ENCODE measurements at regions not wholly inside any gene's neighbourhood (a gene's known extent, or its start where the extent isn't known, plus 50 kb on each side); places are given as distances from the start of the nearest gene placed in this dataset.
"Not testable (repeated sequence)": the region's sequence is repeated elsewhere in the genome, so short reads cannot be mapped to it uniquely, and the experiment has no call there.

DNA sequence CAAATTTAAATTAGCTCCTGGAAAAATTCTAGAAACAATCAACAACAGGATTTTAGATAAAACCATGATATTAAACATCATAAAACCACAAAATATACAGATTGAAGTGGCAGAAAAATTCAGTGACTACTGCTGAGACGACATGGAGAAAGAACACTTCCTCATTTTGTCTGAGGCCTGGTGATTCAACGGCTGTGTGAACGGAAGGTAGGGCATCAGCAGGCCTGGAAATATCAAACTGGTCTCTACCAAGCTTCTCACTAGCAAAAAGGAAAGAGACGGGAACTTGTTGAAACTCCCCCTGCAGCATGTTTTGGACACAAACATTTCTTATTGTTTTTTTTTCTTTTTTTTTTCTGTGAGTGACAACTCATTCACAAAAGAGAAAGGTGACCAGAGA lies 58.0 kb upstream of the AHI1 start:
- TF ChIP-seq, protein P1, sequence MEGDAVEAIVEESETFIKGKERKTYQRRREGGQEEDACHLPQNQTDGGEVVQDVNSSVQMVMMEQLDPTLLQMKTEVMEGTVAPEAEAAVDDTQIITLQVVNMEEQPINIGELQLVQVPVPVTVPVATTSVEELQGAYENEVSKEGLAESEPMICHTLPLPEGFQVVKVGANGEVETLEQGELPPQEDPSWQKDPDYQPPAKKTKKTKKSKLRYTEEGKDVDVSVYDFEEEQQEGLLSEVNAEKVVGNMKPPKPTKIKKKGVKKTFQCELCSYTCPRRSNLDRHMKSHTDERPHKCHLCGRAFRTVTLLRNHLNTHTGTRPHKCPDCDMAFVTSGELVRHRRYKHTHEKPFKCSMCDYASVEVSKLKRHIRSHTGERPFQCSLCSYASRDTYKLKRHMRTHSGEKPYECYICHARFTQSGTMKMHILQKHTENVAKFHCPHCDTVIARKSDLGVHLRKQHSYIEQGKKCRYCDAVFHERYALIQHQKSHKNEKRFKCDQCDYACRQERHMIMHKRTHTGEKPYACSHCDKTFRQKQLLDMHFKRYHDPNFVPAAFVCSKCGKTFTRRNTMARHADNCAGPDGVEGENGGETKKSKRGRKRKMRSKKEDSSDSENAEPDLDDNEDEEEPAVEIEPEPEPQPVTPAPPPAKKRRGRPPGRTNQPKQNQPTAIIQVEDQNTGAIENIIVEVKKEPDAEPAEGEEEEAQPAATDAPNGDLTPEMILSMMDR (IDR thresholded peaks at IDR 0.05; ENCODE audit: low read depth, low read length), result no peak
- H3K4me3 ChIP-seq (ENCODE audit: low read depth, low read length), result no peak overlapping the region

DNA sequence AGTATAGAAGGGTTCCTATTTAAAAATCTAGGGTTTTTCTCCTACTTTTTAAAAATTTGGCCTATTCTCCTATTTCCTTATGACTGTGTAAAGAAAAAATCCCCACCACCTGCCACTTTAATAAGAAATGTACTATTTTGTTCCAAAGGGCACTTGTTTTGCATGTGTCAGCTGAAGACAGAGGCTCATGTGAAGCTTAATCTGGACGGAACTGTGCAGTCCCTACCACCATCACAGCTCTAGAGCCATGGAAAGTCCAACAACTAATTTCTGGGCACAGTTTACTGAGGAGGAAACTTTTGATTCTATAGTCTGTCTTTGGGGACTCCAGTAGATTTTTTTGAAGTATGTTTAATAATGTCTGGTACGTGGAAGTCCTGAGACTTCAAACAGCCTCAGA lies 60.0 kb upstream of the AHI1 start:
- TF ChIP-seq, protein P1 (IDR thresholded peaks at IDR 0.05; ENCODE audit: low read depth, low read length), result no peak
- no peak overlapping the region for H3K4me3 ChIP-seq (ENCODE audit: low read depth, low read length)

DNA sequence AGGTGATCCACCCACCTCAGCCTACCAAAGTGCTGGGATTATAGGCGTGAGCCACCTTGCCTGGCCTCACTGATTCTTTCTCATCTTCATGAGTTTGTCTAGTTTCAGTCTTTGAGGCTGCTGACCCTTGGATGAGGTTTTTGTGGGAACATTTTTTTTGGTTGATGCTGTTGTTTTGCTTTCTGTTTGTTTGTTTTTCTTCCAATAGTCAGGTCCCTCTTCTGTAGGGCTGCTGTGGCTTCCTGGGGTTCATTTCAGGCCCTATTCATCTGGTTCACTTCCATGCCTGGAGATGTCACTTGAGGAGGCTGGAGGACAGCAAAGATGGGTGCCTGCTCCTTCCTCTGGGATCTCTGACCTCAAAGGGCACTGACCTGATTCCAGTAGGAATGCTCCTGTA lies 68.1 kb upstream of the AHI1 start:
- not testable (repeated sequence) for H3K4me3 ChIP-seq (ENCODE audit: low read depth, low read length)

DNA sequence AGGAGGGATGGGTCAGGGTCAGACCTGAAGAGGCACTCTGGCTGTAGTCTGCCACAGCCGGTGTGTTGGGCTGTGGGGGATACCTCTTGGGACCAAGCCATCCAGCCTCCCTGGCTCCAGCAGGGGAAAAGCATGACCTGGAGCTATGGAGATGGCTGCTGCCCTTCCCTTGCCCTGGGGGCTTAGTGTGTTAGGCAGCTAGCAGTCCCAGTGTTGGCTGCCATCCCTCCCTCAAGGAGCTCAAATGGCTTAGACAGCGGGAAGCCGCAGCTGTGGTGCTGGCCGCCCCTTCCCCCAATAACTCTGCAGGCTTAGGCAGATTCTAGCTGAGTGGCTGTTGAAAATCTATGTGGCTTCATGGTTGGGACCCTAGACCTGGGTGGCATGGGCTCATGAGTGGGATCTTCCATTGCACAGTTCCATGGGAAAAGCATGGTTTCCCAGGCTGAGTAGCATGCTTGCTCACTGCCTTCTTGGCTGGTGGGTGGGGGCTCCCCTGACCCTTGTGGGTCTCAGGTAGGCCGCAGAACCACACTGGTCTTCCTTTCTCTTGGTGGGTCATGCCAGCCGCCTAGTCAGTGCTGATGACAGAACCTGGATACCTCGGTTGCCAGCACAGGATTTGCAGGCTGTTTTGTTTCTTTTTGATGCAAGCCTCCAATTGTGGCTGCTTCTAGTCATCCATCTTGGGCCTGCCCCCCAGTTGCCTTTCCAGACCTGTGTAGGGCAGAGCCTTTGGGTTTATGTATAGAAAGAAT lies 69.0 kb upstream of the AHI1 start:
- TF ChIP-seq, protein P1 (IDR thresholded peaks at IDR 0.05; ENCODE audit: low read depth, low read length), result no peak
- H3K4me3 ChIP-seq (ENCODE audit: low read depth, low read length), result no peak overlapping the region

DNA sequence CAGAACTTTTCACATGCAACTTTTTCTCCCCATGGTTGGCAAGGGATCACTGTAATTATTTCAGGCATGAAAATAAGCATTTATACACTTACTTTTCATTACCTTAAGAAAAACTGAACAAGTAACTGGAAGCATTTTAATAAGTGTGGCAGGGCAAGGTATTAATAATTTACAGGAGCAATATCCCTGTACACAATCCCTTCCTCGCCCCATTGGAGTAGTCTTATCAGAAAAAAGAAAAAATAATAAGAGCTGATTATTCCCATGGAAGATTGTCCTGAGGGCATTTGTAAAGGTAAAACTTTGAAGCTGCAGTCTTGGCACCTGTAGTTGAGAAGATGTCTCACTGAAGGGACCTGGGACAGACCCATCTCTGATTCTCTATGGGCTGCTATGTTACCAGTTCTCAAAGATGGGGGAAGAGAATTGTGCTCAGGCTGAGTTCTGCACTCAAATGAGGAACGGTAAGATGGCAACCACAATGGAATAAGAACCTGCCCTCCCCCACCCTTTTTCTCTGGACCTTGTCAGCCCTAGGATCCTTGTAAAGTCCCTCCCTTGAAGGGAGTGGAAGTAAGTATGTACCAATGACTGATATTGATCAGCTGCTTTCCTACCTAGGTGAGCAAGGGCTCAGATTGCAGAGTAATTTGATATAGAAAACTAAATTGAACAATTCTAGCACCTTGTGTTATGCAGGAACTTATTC lies 70.0 kb upstream of the AHI1 start:
- TF ChIP-seq, protein P1 (IDR thresholded peaks at IDR 0.05; ENCODE audit: low read depth, low read length), result no peak
- H3K4me3 ChIP-seq (ENCODE audit: low read depth, low read length), result no peak overlapping the region

DNA sequence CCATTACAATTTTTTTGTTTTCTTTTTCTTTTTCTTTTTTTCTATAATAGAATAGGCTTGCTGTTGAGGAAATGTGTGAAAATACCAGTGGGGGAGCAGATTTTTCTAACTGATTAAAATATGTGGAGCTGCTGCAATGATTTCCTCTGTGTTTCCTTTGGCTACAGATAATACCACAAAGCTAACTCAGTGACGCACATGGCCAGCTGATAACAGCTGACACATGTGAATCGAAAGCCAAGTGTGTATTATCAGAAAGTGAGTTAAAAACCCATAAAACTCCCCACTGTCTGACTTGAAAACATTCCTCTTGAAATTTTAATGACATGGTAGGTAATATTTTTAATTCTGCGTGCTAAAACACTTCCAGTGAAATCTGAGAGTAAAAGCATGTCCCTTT lies 70.8 kb upstream of the AHI1 start:
- no peak overlapping the region for H3K4me3 ChIP-seq (ENCODE audit: low read depth, low read length)
- TF ChIP-seq, protein P1 (IDR thresholded peaks at IDR 0.05; ENCODE audit: low read depth, low read length), result no peak

DNA sequence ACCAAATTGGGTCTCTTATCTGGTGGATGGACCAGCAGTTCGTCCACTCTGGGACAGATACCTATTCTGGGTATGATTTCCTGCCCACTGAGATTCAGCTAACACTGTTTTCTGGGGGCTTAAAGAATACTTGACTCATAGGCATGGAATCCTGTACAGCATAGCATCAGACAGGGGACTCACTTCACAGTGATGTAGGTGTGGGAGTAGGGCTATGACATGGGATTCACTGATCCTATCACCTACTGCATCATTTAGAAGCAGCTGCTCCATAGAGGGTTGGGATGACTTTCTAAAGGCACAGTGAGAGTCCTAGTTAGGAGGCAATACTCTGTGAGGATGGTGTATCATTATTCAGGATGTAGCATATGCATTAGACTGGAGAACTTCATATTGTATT lies 74.5 kb upstream of the AHI1 start:
- H3K4me3 ChIP-seq (ENCODE audit: low read depth, low read length), result no peak overlapping the region
- TF ChIP-seq, protein P1 (IDR thresholded peaks at IDR 0.05; ENCODE audit: low read depth, low read length), result no peak
